Ovary (tissue), 7 donors: ENCODE measurements at regions not wholly inside any gene's neighbourhood (a gene's known extent, or its start where the extent isn't known, plus 50 kb on each side); places are given as distances from the start of the nearest gene placed in this dataset.

ENCODE experiments used
- DNase-seq, 5 donors: peaks; one replicate each; pipeline ENCODE4 v3.0.0-alpha.2; 2019 to 2020
- H3K27ac ChIP-seq, 2 donors: fragments of 200-600 bp; one replicate each; pipeline versions ENCODE4 v1.5.1 to v1.8.0; 2019 to 2022
- H3K27me3 ChIP-seq: fragments of 200-600 bp; one replicate; pipeline ENCODE4 v1.8.0; 2022
- H3K36me3 ChIP-seq: fragments of 200-600 bp; sonication (generic); one replicate; pipeline ENCODE4 v1.5.1; 2019
- H3K4me1 ChIP-seq: one replicate; pipeline ENCODE4 v1.8.1; 2013; ENCODE audit warnings: mild to moderate bottlenecking, moderate library complexity; ENCODE audit not compliant: insufficient read depth
- H3K4me3 ChIP-seq: fragments of 200-600 bp; sonication (generic); one replicate; pipeline ENCODE4 v1.5.1; 2017
- H3K9me3 ChIP-seq, 2 donors: fragments of 200-600 bp in 1 of 2; sonication (generic) in 1 of 2; one replicate each; pipeline versions ENCODE4 v1.5.1 to v1.8.1; 2013 to 2019; ENCODE audit warnings: mild to moderate bottlenecking in 1 of 2, moderate library complexity in 1 of 2
- CTCF ChIP-seq, 3 donors: fragments of 450-650 bp in 2 of 3; fragments of 200-600 bp in 1 of 3; IDR thresholded peaks; one replicate each; pipeline versions ENCODE4 v1.5.1 to v1.8.0; 2016 to 2022; ENCODE audit warnings: antibody characterized with exemption in 3 of 3, mild to moderate bottlenecking in 1 of 3
- EP300 ChIP-seq: sonication (generic); formaldehyde crosslinking; IDR thresholded peaks from one replicate; pipeline ENCODE4 v1.6.1; 2017; ENCODE audit warnings: antibody characterized with exemption
- POLR2A ChIP-seq: fragments of 450-650 bp; IDR thresholded peaks from one replicate; pipeline ENCODE4 v1.6.1; 2017; ENCODE audit warnings: antibody characterized with exemption, mild to moderate bottlenecking, moderate library complexity
- WGBS, 3 donors: extraction: QIAGEN DNeasy Blood & Tissue Kit in 1 of 3; methylation state at CpG; one replicate each; pipeline versions ENCODE4 v1.1.5 to v1.1.7; 2013 to 2017; 5-methylcytosine and 5-hydroxymethylcytosine counted together
- intact Hi-C, 4 donors: fragments of 100-400 bp; cut with DNase I; formaldehyde crosslinking; loops; one replicate each; pipeline versions ENCODE4 v1.11.0 to v1.15.1; 2022 to 2023
- donor health status: DM: no; HTN: no; CAD: no; lungs with moderate emphysema.
- donor health status: DM: no; HTN: no; CAD: no.
- donor health status: Bipolar disorder and iron deficiency.
- donor health status: DM: no; HTN: no; CAD: no.
- donor health status: DM: yes; HTN: yes; CAD: no.

GRCh38 chr13:54357284-54357933 lies 1328.8 kb downstream of the OLFM4 start:
- 70 to 83% (median 76%) methylated on average over 5 of the region's 5 CpGs for WGBS, 3 donors
- TF ChIP-seq CTCF (IDR thresholded peaks at IDR 0.05) (no peak), POLR2A (no peak), EP300 (no peak)
- no peak overlapping the region for H3K4me3 ChIP-seq
- H3K9me3 ChIP-seq: no peaks in the 10 kb centered on the region
- H3K4me1 ChIP-seq: no peaks in the 10 kb centered on the region
- no peaks in the 10 kb centered on the region for H3K36me3 ChIP-seq
- DNase-seq: no peak
- H3K27ac ChIP-seq: no peak overlapping the region
- intact Hi-C loops: no loop called here
- H3K27me3 ChIP-seq: no peaks in the 10 kb centered on the region

GRCh38 chr13:54361460-54361859 lies 1332.8 kb downstream of the OLFM4 start:
- no peak for TF ChIP-seq EP300
- DNase-seq: no peak
- H3K27me3 ChIP-seq: peaks cover 2% of the 10 kb centered on the region
- no peak overlapping the region for H3K4me3 ChIP-seq
- 78 to 91% (median 81%) methylated on average over 1 of the region's 1 CpG for WGBS, 3 donors
- intact Hi-C loops: no loop called here
- no peaks in the 10 kb centered on the region for H3K4me1 ChIP-seq
- H3K27ac ChIP-seq: no peak overlapping the region
- H3K36me3 ChIP-seq: no peaks in the 10 kb centered on the region
- no peaks in the 10 kb centered on the region for H3K9me3 ChIP-seq

- 76 to 86% (median 82%) methylated on average over 1 of the region's 1 CpG for WGBS, 3 donors
- intact Hi-C loops: no loop called here
- DNase-seq: no peak
- no peaks in the 10 kb centered on the region for H3K36me3 ChIP-seq
- no peaks in the 10 kb centered on the region for H3K9me3 ChIP-seq
- H3K27ac ChIP-seq: no peak overlapping the region
- TF ChIP-seq CTCF (IDR thresholded peaks at IDR 0.05): no peak
- no peak for TF ChIP-seq POLR2A
- TF ChIP-seq EP300: no peak
- H3K4me1 ChIP-seq: no peaks in the 10 kb centered on the region
- H3K4me3 ChIP-seq: no peak overlapping the region
- peaks cover 2% of the 10 kb centered on the region for H3K27me3 ChIP-seq
These were observed 1338.1 kb downstream of the OLFM4 start for GRCh38 chr13:54366728-54367127.

- no peak for DNase-seq
- H3K9me3 ChIP-seq: no peaks in the 10 kb centered on the region
- no peak for TF ChIP-seq POLR2A
- no peak for TF ChIP-seq EP300
- no peak for TF ChIP-seq CTCF (IDR thresholded peaks at IDR 0.05)
- no peak overlapping the region for H3K27ac ChIP-seq
- H3K27me3 ChIP-seq: peaks cover 2% of the 10 kb centered on the region
- no peaks in the 10 kb centered on the region for H3K36me3 ChIP-seq
- WGBS, 3 donors: 54 to 69% (median 59%) methylated on average over 5 of the region's 5 CpGs
- H3K4me3 ChIP-seq: no peak overlapping the region
- H3K4me1 ChIP-seq: no peaks in the 10 kb centered on the region
- intact Hi-C loops: no loop called here
These were observed 1339.1 kb downstream of the OLFM4 start for GRCh38 chr13:54367639-54368271.

GRCh38 chr13:54368387-54368786 lies 1339.8 kb downstream of the OLFM4 start:
- no peaks in the 10 kb centered on the region for H3K9me3 ChIP-seq
- no peak for DNase-seq
- no peaks in the 10 kb centered on the region for H3K36me3 ChIP-seq
- intact Hi-C loops: no loop called here
- no peaks in the 10 kb centered on the region for H3K4me1 ChIP-seq
- no peak for TF ChIP-seq EP300
- no peak for TF ChIP-seq CTCF (IDR thresholded peaks at IDR 0.05)
- TF ChIP-seq POLR2A: no peak
- H3K27me3 ChIP-seq: peaks cover 2% of the 10 kb centered on the region
- no peak overlapping the region for H3K4me3 ChIP-seq
- no peak overlapping the region for H3K27ac ChIP-seq
